Astrocyte (in vitro differentiated cells and primary cell): ENCODE measurements at regions not wholly inside any gene's neighbourhood (a gene's known extent, or its start where the extent isn't known, plus 50 kb on each side); places are given as distances from the start of the nearest gene placed in this dataset.
"Not testable (repeated sequence)": the region's sequence is repeated elsewhere in the genome, so short reads cannot be mapped to it uniquely, and the experiment has no call there.

Source experiments
- DNase-seq: peaks from one replicate; pipeline ENCODE4 v3.0.0-alpha.2; 2010; ENCODE audit warnings: low read depth
- FAIRE-seq: peaks from 2 replicates; lab custom pipeline; 2011; peaks lifted over from hg19 to GRCh38; lab: Jason Lieb, UNC
- H2AFZ ChIP-seq: 2 replicates; pipeline ENCODE4 v1.6.0; 2012; ENCODE audit warnings: low read depth, low read length, inconsistent platforms
- H3K27ac ChIP-seq: 2 replicates; pipeline ENCODE4 v1.5.1; 2011; ENCODE audit warnings: low read depth, low read length, inconsistent platforms
- H3K27me3 ChIP-seq: 2 replicates; pipeline ENCODE4 v1.6.0; 2011; ENCODE audit warnings: low read length, inconsistent platforms; ENCODE audit not compliant: insufficient read depth
- H3K36me3 ChIP-seq: 2 replicates; pipeline ENCODE4 v1.5.1; 2011; ENCODE audit warnings: low read length, inconsistent platforms; ENCODE audit not compliant: insufficient read depth
- H3K4me1 ChIP-seq: 2 replicates; pipeline ENCODE4 v1.5.1; 2011; ENCODE audit warnings: low read length, inconsistent platforms; ENCODE audit not compliant: insufficient read depth
- H3K4me2 ChIP-seq: 2 replicates; pipeline ENCODE4 v1.6.0; 2012; ENCODE audit warnings: low read length, inconsistent platforms
- H3K4me3 ChIP-seq: 2 replicates; pipeline ENCODE4 v1.5.1; 2011; ENCODE audit warnings: low read depth, mild to moderate bottlenecking, low read length, inconsistent platforms; ENCODE audit not compliant: insufficient read depth
- H3K79me2 ChIP-seq: 2 replicates; pipeline ENCODE4 v1.6.0; 2012; ENCODE audit warnings: mild to moderate bottlenecking, low read length, inconsistent platforms; ENCODE audit not compliant: insufficient read depth
- H3K9ac ChIP-seq: 2 replicates; pipeline ENCODE4 v1.6.0; 2012; ENCODE audit warnings: mild to moderate bottlenecking, low read length, inconsistent platforms
- H3K9me3 ChIP-seq: 2 replicates; pipeline ENCODE4 v1.5.1; 2012; ENCODE audit warnings: low read depth, mild to moderate bottlenecking, low read length, inconsistent platforms; ENCODE audit not compliant: insufficient read depth
- H4K20me1 ChIP-seq: 2 replicates; pipeline ENCODE4 v1.6.0; 2012; ENCODE audit warnings: low read length, inconsistent platforms; ENCODE audit not compliant: insufficient read depth
- H3K27ac Mint-ChIP-seq: one replicate; pipeline ENCODE4 v1.8.0; 2021; ENCODE audit warnings: mild to moderate bottlenecking, mixed read lengths; ENCODE audit not compliant: unreplicated experiment
- H3K27me3 Mint-ChIP-seq: one replicate; pipeline ENCODE4 v1.8.0; 2021; ENCODE audit warnings: low read depth, mixed read lengths; ENCODE audit not compliant: unreplicated experiment
- H3K36me3 Mint-ChIP-seq: one replicate; pipeline ENCODE4 v1.8.0; 2021; ENCODE audit warnings: low read depth, mixed read lengths; ENCODE audit not compliant: unreplicated experiment
- H3K4me1 Mint-ChIP-seq: one replicate; pipeline ENCODE4 v1.8.0; 2021; ENCODE audit warnings: low read depth, mixed read lengths; ENCODE audit not compliant: unreplicated experiment
- H3K4me3 Mint-ChIP-seq: one replicate; pipeline ENCODE4 v1.8.0; 2021; ENCODE audit warnings: mild to moderate bottlenecking, moderate library complexity, mixed read lengths; ENCODE audit not compliant: unreplicated experiment
- H3K9me3 Mint-ChIP-seq: one replicate; pipeline ENCODE4 v1.8.0; 2021; ENCODE audit warnings: mild to moderate bottlenecking, mixed read lengths; ENCODE audit not compliant: unreplicated experiment
- EZH2 ChIP-seq: IDR thresholded peaks from 2 replicates; pipeline ENCODE4 v1.6.1; 2012; ENCODE audit warnings: mild to moderate bottlenecking, low read length, inconsistent platforms; ENCODE audit not compliant: insufficient read depth
- TF ChIP-seq, protein P1 (sequence below): IDR thresholded peaks from 2 replicates; pipeline ENCODE4 v1.5.1; 2011; ENCODE audit warnings: low read depth, mild to moderate bottlenecking, inconsistent platforms, low read length, moderate library complexity; ENCODE audit not compliant: insufficient read depth

DNA sequence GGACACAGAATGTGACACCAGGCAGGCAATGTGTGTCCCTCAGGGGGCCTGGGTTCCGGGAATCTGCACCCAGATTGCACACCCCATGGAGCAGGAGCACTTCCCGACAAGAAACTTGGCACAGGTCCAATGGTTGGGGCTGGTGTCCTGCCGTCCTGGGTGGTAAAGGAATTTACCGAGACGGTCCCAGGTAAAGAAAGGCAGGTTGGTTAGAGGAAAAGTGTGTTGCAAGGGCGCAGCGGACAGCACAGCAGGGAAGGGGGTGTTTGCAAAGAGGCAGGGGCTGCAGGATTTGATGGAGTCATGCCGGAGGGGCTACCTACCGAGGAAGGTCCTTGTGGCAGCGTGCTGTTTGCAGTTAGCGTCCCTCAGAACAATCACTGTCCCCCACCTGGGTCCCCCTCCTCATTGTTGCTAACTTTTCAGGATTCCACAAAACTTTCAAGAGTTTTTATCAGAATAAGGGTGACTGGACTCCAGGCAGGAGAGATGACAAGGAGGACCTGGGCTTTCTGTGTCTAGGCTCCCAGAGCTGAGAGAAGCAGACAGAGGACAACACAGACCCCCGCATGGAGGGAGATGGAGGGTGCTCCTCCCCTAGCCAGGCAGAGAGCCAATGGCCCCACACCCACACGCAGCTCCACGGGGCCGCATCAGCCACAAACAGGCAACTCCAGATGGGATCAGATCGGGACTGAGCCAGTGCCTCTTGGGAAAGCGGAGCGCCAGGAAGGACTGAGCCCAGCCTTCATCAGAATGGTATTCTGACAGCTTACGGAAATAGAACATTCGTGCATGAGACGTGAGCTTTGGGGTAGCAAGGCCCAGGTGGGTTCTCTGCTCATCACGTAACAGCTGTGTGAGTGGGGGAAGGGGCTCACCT, 1423.9 kb downstream of the BRD1 start:
- Mint-ChIP-seq H3K4me3 (no peak overlapping the region), H3K36me3 (no peaks in the 10 kb centered on the region), H3K27ac (no peak overlapping the region), H3K4me1 (no peaks in the 10 kb centered on the region), H3K9me3 (peaks cover 3% of the 10 kb centered on the region), H3K27me3 (peaks cover 30% of the 10 kb centered on the region)
- Histone ChIP-seq H3K9ac (no peak overlapping the region), H3K36me3 (no peaks in the 10 kb centered on the region), H3K27ac (no peak overlapping the region), H3K4me1 (no peaks in the 10 kb centered on the region), H3K9me3 (peaks cover 3% of the 10 kb centered on the region), H3K79me2 (no peaks in the 10 kb centered on the region), H2AFZ (no peak overlapping the region), H3K4me2 (no peak overlapping the region), H3K27me3 (peaks cover 3% of the 10 kb centered on the region), H3K4me3 (no peak overlapping the region), H4K20me1 (no peaks in the 10 kb centered on the region)
- no peak for TF ChIP-seq EZH2
- TF ChIP-seq, protein P1, sequence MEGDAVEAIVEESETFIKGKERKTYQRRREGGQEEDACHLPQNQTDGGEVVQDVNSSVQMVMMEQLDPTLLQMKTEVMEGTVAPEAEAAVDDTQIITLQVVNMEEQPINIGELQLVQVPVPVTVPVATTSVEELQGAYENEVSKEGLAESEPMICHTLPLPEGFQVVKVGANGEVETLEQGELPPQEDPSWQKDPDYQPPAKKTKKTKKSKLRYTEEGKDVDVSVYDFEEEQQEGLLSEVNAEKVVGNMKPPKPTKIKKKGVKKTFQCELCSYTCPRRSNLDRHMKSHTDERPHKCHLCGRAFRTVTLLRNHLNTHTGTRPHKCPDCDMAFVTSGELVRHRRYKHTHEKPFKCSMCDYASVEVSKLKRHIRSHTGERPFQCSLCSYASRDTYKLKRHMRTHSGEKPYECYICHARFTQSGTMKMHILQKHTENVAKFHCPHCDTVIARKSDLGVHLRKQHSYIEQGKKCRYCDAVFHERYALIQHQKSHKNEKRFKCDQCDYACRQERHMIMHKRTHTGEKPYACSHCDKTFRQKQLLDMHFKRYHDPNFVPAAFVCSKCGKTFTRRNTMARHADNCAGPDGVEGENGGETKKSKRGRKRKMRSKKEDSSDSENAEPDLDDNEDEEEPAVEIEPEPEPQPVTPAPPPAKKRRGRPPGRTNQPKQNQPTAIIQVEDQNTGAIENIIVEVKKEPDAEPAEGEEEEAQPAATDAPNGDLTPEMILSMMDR = no peak
- DNase-seq (no peak), FAIRE-seq (no peak)

DNA sequence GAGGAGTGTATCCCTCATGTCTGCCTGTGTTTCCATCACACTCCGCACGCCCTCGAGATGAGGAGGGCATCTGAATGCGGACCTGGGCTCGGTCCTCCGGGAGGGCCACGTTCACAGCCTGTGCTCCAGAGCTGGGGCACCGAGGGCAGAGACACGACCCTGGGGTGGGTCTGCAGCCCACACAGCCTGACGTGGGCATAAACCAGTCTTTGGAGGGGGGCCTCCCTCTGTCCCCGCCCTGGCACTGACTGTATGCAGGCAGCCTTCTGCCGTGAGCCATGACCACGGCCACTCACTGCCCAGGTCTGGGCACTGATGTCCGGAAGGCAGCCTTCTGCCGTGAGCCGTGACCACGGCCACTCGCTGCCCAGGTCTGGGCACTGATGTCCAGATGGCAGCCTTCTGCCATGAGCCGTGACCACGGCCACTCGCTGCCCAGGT, 1425.1 kb downstream of the BRD1 start:
- H3K4me3 Mint-ChIP-seq = no peak overlapping the region
- no peak for FAIRE-seq
- H3K4me1 Mint-ChIP-seq = no peaks in the 10 kb centered on the region
- no peaks in the 10 kb centered on the region for H3K36me3 ChIP-seq
- H4K20me1 ChIP-seq = no peaks in the 10 kb centered on the region
- H3K27me3 ChIP-seq = peaks cover 2% of the 10 kb centered on the region
- no peaks in the 10 kb centered on the region for H3K9me3 Mint-ChIP-seq
- H3K27me3 Mint-ChIP-seq = peaks cover 34% of the 10 kb centered on the region
- H3K27ac ChIP-seq = no peak overlapping the region
- no peak overlapping the region for H3K4me3 ChIP-seq
- no peak overlapping the region for H3K4me2 ChIP-seq
- H3K36me3 Mint-ChIP-seq = no peaks in the 10 kb centered on the region
- no peak overlapping the region for H2AFZ ChIP-seq
- H3K79me2 ChIP-seq = no peaks in the 10 kb centered on the region
- no peaks in the 10 kb centered on the region for H3K4me1 ChIP-seq
- H3K27ac Mint-ChIP-seq = no peak overlapping the region
- H3K9me3 ChIP-seq = peaks cover 3% of the 10 kb centered on the region
- TF ChIP-seq EZH2 = no peak
- TF ChIP-seq, protein P1 = no peak
- DNase-seq = no peak
- H3K9ac ChIP-seq = no peak overlapping the region

DNA sequence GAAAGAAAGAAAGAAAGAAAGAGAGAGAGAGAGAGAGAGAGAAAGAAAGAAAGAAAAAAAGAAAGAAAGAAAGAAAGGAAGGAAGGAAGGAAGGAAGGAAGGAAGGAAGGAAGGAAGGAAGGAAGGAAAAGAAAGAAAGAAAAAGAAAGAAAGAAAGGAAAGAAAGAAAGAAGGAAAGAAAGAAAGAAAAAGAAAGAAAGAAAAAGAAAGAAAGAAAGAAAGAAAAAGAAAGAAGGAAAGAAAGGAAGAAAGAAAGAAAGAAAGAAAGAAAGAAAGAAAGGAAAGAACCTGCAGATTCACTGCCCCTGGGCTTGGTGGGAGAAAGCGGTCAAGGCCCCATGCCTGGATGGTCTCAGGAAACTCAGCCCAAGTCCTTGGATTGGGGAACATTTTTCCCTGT, 1426.2 kb downstream of the BRD1 start:
- not testable (repeated sequence) for H3K9me3 ChIP-seq, H3K9me3 Mint-ChIP-seq

More for the DNA sequence above, 1426.2 kb downstream of the BRD1 start:
- not testable (repeated sequence) for H3K4me3 Mint-ChIP-seq, FAIRE-seq, H3K36me3 ChIP-seq, H3K4me1 Mint-ChIP-seq, H3K9ac ChIP-seq, H3K27ac ChIP-seq, H3K79me2 ChIP-seq, H3K36me3 Mint-ChIP-seq, H3K4me1 ChIP-seq, H3K27ac Mint-ChIP-seq, H4K20me1 ChIP-seq, H2AFZ ChIP-seq, H3K27me3 ChIP-seq, DNase-seq, H3K4me2 ChIP-seq, H3K4me3 ChIP-seq
- H3K27me3 Mint-ChIP-seq = peaks cover 37% of the 10 kb centered on the region
